A673 (cell line): ENCODE measurements at regions not wholly inside any gene's neighbourhood (a gene's known extent, or its start where the extent isn't known, plus 50 kb on each side); places are given as distances from the start of the nearest gene placed in this dataset.

Experiments
- BruUV-seq: library from RNA; stranded (reverse); fragments of 400-500 nt; replicated peaks from 2 replicates; lab custom pipeline; 2021; lab: Mats Ljungman, UMichigan
- CTCF ChIA-PET: fragments of 300-600 bp; sonication (Branson Sonifier 250); formaldehyde crosslinking; loops from one replicate; lab custom pipeline; 2022; ENCODE audit warnings: antibody characterized with exemption; lab: Charles Lee
- POLR2A ChIA-PET: fragments of 300-600 bp; sonication (Branson Sonifier 250); formaldehyde crosslinking; loops from one replicate; lab custom pipeline; 2022; ENCODE audit warnings: antibody characterized with exemption; ENCODE audit not compliant: low non-redundant PET; lab: Charles Lee
- DNase-seq: peaks from one replicate; pipeline ENCODE4 v3.0.0-alpha.2; 2015; ENCODE audit warnings: low spot score
- H3K27ac ChIP-seq: fragments of 200-600 bp; sonication (generic); 2 replicates; pipeline ENCODE4 v1.5.1; 2016; ENCODE audit warnings: mixed run types, low read depth, mild to moderate bottlenecking, mixed read lengths, antibody characterized with exemption, low read length; ENCODE audit not compliant: poor library complexity, severe bottlenecking
- H3K27me3 ChIP-seq: fragments of 200-600 bp; sonication (generic); replicated peaks from 2 replicates; pipeline ENCODE4 v1.6.1; 2017; ENCODE audit warnings: mixed run types, low read depth, mild to moderate bottlenecking, mixed read lengths, antibody characterized with exemption, low read length; ENCODE audit not compliant: insufficient read depth, poor library complexity
- H3K36me3 ChIP-seq: fragments of 200-600 bp; sonication (generic); 2 replicates; pipeline ENCODE4 v1.6.1; 2016; ENCODE audit warnings: mixed run types, mild to moderate bottlenecking, mixed read lengths, antibody characterized with exemption, low read length; ENCODE audit not compliant: insufficient read depth, poor library complexity, severe bottlenecking
- H3K4me1 ChIP-seq: fragments of 200-600 bp; sonication (generic); 2 replicates; pipeline ENCODE4 v1.6.1; 2017; ENCODE audit warnings: mixed run types, mild to moderate bottlenecking, mixed read lengths, antibody characterized with exemption, low read length; ENCODE audit not compliant: insufficient read depth, poor library complexity, severe bottlenecking
- H3K4me3 ChIP-seq: fragments of 200-600 bp; sonication (generic); 2 replicates; pipeline ENCODE4 v1.5.1; 2016; ENCODE audit warnings: low read depth, mixed run types, mild to moderate bottlenecking, mixed read lengths, low read length; ENCODE audit not compliant: poor library complexity, severe bottlenecking
- H3K9me3 ChIP-seq: fragments of 200-600 bp; sonication (generic); 2 replicates; pipeline ENCODE4 v1.6.1; 2016; ENCODE audit warnings: mixed run types, low read depth, mild to moderate bottlenecking, mixed read lengths, antibody characterized with exemption, low read length; ENCODE audit not compliant: poor library complexity, severe bottlenecking
- CTCF ChIP-seq: fragments of 300-800, 200-600 bp; sonication (generic); conservative IDR thresholded peaks from 2 replicates; pipeline ENCODE4 v1.5.1; 2017; ENCODE audit warnings: low read depth, mild to moderate bottlenecking, antibody characterized with exemption, low read length, moderate library complexity, mixed read lengths
- EZH2 ChIP-seq: fragments of 200-600 bp; sonication (generic); IDR thresholded peaks from 2 replicates; pipeline ENCODE4 v1.6.1; 2017; ENCODE audit warnings: borderline replicate concordance, low read depth, mild to moderate bottlenecking, mixed read lengths, antibody characterized with exemption, low read length; ENCODE audit not compliant: poor library complexity, severe bottlenecking
- intact Hi-C: fragments of 100-400 bp; cut with micrococcal nuclease; formaldehyde crosslinking; loops from one replicate; pipeline ENCODE4 v1.10.0; 2022; ENCODE audit not compliant: unreplicated experiment

GRCh38 chr13:70895599-70895998, 787.3 kb upstream of the KLHL1 start:
- CTCF ChIA-PET, result no interaction called here
- POLR2A ChIA-PET, result no interaction called here

GRCh38 chr13:70894258-70894657, 786.0 kb upstream of the KLHL1 start:
- Histone ChIP-seq H3K27me3 (no peaks in the 10 kb centered on the region), H3K4me1 (no peaks in the 10 kb centered on the region), H3K27ac (no peak overlapping the region), H3K4me3 (no peak overlapping the region), H3K36me3 (no peaks in the 10 kb centered on the region), H3K9me3 (no peaks in the 10 kb centered on the region)
- no TSS peak for BruUV-seq
- ChIA-PET POLR2A (no interaction called here), CTCF (no interaction called here)
- TF ChIP-seq EZH2 (no peak), CTCF (no peak)
- no peak for DNase-seq
- intact Hi-C loops, result no loop called here

More at GRCh38 chr13:70895599-70895998, 787.3 kb upstream of the KLHL1 start:
- Histone ChIP-seq H3K4me1 (no peaks in the 10 kb centered on the region), H3K4me3 (no peak overlapping the region), H3K36me3 (no peaks in the 10 kb centered on the region), H3K9me3 (no peaks in the 10 kb centered on the region), H3K27ac (no peak overlapping the region), H3K27me3 (peaks cover 4% of the 10 kb centered on the region)
- no TSS peak for BruUV-seq
- TF ChIP-seq CTCF (no peak), EZH2 (no peak)
- no peak for DNase-seq
- intact Hi-C loops, result no loop called here

- no TSS peak for BruUV-seq
- H3K4me3 ChIP-seq, result no peak overlapping the region
- no peaks in the 10 kb centered on the region for H3K4me1 ChIP-seq
- TF ChIP-seq EZH2 (no peak), CTCF (no peak)
- ChIA-PET POLR2A (no interaction called here), CTCF (no interaction called here)
- no peak overlapping the region for H3K27ac ChIP-seq
- no peaks in the 10 kb centered on the region for H3K27me3 ChIP-seq
- no peaks in the 10 kb centered on the region for H3K9me3 ChIP-seq
- no peak for DNase-seq
- no peaks in the 10 kb centered on the region for H3K36me3 ChIP-seq
- intact Hi-C loops, result no loop called here
These were observed 785.6 kb upstream of the KLHL1 start for GRCh38 chr13:70893832-70894231.
